GM21515 (cell line): ENCODE measurements at regions not wholly inside any gene's neighbourhood (a gene's known extent, or its start where the extent isn't known, plus 50 kb on each side); places are given as distances from the start of the nearest gene placed in this dataset.
"Not testable (repeated sequence)": the region's sequence is repeated elsewhere in the genome, so short reads cannot be mapped to it uniquely, and the experiment has no call there.

Experiments
- ATAC-seq: cut with Tn5 transposase; IDR thresholded peaks from one replicate; pipeline ENCODE4 v1.9.1; 2021; ENCODE audit not compliant: unreplicated experiment

DNA sequence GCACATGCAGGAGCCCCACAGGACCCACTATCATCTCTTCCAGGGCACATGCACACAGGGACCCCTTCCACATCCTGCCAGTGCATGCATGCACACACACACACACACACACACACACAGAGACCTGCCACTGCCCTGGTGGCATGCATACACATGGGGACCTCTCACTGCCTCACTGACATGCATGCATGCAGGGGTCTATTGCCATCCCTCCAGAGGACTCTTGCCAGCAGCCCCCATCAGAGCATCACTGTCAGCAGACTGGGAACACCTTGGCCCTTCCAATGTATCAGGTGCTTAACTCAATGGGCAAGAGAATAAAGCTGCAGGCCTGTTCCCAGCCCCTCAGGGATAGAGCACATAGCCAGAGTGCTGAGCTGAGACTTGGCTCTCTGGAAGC is 433.6 kb upstream of the PPP1R2C start:
- no peak for ATAC-seq

DNA sequence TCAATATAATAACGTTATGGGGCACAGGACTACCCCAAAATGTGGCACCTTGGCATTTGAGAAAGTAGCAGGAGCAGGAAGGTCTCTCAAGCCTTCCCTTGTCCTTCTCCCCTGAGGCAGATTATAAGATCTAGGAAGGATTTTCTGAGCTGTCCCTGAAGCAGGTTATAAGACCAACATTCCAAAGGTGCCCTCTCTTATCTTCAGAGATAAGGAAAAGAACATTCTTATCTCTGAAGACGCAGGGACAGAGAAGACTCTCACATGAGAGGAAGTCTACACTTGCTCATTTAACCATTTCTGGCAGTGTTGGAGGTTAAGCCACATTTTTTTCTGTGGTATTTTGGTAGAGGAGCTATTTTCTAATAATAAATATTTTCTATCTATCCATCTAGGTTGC is 437.9 kb upstream of the MAOA start:
- no peak for ATAC-seq

GRCh38 chrX:43224496-43224895 is 431.6 kb upstream of the MAOA start:
- ATAC-seq: no peak

DNA sequence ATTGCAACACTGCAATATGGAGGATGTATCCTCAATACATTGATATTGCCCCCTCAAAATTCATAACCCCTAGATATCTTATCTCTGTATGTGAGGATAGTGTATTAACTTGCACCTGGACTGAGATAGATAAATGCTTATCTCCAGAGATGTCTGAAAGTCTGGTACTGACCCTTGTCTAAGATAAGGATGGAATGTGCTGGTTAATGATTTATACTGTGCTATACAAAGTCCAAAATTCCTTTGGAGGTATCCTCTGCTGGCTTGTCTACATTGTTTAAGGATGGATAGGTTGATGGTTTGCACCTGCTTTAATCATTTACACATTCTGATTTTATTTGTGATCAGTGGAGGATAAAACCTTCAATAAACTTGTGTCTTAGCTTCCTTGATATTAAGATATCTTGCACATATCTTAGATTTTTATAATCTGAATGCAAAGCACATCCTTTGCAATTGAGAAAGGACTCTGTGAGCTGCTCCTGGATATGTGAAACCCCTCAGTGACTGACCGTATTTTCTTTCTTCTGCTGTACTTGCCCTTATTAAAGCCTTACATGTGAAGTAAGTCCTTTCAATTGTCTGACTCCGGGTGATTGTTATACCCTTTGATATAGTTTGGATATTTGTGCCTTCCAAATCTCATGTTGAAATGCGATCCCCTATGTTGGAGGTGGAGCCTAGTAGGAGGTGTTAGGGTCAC is 430.3 kb upstream of the MAOA start:
- no peak for ATAC-seq

DNA sequence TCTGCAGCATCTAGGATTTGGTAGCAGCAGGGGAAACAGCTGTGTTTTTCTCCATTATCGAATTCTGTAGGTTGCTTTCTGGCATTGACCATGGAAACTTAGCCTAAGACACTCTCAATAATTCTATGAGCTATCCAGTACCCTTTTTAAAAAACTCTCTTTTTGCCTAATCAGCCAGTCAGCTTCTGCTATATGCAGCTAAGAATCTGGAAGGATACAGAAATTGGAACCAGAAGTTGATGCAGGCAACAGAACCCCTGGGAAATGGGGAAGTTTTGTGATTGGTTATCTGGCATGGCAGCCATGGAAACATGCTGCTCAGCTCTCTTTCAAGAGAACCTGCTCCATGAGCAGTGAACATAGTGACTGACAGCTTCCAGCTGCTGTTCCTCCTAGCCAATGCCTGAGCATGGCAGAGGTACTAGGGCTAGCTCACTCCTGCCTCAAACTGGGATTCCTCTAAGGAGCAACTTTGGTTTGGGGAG is 417.6 kb upstream of the MAOA start:
- ATAC-seq: no peak

DNA sequence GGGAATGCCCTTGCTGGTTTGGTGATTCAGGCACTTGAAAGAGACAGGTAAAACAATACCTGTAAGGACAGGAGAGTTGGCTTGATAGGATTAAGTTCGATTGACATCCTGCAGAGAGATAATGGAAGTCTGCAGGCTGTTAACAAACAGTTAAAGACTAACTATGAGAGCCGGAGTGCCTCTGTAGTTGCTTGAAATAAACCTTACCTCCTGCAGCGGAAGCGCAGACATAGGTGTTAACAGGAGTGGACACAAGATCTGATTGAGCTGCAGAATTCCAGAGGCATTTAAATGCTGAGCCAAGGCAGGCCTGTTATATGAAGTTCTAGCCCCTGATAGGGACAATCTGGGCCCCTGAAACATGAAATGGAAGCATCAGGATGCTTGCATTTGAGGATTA is 416.7 kb upstream of the MAOA start:
- no peak for ATAC-seq

GRCh38 chrX:43255596-43255995 is 400.5 kb upstream of the MAOA start:
- ATAC-seq: no peak

DNA sequence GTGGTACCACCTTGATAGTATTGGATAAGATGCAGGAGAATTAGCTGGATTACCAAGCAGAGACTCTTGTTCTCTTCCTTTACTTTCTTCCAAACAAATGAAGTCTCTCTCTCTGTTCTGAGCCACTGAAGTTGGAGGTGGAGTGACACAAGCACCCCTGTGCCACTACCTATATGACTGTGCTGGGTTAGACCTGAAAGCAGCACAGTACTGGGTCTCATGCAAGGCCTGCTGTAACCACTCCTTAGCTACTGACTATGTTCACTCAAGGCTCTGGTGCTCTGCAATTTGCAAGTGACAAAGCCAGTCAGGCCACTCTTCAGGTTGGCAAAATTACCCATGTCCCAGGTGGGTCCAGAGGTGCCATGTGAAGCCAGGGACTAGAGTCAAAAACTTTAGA is 389.6 kb upstream of the MAOA start:
- no peak for ATAC-seq

DNA sequence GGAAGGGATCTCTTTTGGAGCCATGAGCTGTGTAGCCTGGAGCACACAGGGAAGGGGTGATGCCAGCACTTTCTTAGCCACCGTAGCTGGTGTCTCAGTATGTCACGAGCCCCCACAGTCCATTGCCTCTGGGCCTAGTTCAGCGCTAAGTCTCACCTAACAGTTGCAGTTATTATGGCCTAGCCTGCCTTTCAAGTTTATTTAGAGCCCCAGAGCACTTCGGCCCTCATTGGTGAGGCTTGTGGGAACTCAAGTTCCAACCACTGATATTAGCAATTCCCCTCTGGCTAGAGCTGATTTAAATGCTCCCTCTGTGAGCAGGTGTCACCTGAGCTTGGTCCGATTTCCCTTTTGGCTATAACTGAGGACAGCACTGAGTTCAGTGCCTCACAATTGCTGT is 388.4 kb upstream of the MAOA start:
- no peak for ATAC-seq

DNA sequence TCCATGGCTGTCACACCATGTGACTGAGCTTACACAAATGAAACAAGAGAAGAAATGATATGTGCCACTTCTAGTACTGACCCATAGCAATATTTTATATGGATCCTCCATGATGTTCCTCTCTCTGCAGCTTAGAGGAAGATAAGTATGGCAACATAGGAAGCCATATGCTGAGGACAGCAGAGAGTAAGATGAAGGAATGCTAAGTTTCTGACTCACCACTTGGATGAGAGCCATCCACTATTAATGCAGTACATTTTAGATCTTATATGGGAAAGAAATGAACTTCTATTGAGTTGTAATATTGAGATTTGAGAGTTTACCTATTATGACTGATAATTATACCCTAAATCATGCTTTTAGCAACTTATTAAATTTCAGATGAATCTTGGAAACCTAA is 386.9 kb upstream of the MAOA start:
- no peak for ATAC-seq

GRCh38 chrX:43277879-43278278 is 378.2 kb upstream of the MAOA start:
- ATAC-seq: no peak

DNA sequence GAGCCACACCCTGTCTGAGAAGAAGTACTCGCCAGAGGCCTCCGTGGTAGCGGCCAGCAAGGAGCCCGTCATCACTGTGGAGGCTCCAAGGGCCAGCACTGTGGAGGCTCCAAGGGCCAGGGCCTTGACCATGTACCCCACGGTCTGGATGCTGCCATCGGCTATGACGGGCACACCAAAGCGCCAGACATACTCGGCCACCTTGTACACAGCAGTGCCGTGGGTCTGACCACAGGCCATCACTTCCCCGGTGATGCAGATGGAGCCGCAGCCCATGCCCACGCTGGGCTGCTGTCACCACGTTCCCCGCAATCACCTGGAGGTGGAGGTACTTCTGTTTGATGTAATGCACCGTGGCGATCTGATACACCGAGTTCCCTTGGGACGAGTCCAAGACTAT is 377.7 kb upstream of the MAOA start:
- no peak for ATAC-seq

DNA sequence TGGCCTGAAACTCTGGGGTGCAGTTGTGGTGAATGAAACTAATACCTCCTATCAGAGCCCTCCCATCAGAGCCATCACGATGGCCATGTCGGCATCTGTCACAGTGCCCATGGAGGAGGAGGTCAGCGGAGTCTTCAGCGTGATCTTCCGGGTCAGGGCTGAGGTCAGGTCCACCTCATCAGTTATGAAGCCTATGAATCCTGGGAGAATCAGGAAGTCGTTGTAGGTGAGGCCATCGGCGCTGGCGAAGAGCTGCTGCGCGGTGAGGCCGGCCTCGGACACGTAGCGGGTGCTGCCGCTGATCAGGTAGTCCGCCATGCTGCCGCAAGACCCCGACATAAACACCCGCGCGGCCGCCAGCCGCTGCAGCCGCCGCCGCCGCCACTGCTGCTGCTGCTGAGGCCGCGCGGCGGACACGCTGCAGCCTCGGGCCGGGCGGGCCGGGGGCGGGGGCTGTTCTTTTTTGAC is 376.7 kb upstream of the MAOA start:
- no peak for ATAC-seq

- no peak for ATAC-seq
These were observed 372.9 kb upstream of the MAOA start for GRCh38 chrX:43283187-43283586.

DNA sequence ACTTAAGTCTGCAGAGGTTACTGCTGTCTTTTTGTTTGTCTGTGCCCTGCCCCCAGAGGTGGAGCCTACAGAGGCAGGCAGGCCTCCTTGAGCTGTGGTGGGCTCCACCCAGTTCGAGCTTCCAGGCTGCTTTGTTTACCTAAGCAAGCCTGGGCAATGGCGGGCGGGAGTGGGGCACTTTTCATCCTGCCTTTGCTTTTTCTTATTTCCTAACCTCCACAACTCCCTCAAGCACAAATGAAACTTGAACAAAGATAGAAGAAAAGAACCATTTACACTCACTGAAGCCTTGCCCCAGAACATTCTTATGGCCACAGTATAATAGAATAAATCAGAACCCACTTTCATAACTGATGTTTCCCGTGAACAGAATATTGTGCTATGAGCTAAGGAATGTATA is 344.5 kb upstream of the MAOA start:
- ATAC-seq: not testable (repeated sequence)

DNA sequence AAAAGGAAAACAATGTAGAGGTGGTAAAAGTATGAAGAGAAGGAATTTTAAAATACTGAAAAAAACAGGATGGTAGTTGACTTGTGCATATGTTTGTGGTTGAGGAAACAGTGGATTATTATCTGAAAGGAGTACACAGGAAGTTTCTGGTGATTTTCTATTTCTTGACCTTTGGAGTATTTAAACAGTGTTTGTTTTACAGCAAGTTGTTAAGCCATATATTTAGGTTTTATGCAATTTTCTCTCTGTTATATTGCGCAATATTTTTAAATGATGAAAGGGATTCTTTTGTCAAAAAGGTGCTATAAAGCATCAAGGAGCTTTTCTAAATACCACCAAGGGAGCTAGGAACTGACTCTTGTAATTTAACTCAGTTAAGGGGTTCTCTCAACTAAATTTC is 343.1 kb upstream of the MAOA start:
- no peak for ATAC-seq

- no peak for ATAC-seq
These were observed 341.6 kb upstream of the MAOA start for GRCh38 chrX:43314525-43314924.

- no peak for ATAC-seq
These were observed 340.5 kb upstream of the MAOA start for GRCh38 chrX:43315622-43316021.

DNA sequence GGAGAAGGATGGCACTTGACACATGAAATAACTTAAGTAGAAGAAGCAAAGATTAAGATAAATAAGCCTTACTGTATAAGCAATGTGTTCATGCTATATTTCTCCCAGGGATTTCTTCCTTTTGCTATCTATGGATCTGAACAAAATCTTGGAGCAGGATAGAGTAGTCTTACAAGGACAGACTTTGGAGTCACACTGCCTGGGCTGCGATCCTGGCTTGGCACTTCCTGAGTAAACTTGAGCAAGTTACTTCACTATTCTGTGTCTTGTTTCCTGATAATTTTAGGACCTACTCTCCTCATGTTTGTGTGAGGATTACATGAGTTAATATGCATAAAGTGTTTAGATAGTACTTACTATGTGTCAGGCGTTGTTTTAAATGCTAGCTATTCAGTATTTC is 340.0 kb upstream of the MAOA start:
- no peak for ATAC-seq

- ATAC-seq: no peak
These were observed 338.7 kb upstream of the MAOA start for GRCh38 chrX:43317378-43317777.

DNA sequence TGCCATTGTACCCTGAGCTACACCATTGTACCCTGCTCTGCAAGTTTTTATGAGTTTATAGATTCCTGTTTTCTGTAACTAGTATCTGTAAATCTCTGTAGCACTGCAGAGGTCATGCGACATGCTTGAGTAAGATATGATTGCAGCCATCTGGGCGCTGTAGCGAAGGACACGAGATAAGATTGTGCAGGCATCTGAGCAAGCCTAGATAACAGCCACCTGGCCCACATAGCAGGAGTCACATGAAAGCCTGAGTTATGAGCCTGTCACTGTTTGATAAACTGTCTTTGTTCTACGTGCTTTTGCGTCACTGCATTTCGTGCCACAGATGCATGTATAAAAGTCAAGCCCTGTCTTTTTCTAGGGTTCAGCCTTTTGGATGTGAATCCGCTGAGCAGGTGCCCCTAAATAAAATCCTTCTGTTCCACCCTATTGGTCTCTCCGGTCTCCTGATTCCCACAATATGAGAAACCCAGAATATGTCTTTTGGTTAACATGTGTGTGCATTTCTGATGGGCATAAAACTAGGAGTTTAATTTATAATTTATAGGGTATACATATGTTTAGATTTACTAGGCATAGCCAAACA is 327.6 kb upstream of the MAOA start:
- no peak for ATAC-seq

DNA sequence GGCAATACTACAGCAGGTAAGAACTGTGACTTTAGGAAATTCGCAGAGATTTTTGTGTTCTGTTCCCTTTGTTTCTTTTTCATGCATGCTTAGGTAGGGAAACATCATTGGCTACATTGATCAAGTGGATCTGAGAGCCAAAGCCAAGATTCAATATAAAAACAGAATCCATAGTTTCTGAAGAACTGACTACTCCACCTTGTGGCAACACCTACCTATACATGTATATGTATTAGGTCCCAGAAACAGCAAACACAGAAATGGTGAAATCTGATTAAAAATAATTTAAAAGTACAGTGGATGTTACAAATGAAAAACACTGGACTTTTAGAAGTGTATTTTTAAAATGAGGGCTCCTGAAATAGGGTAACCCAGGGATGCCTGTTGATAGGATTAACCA is 322.6 kb upstream of the MAOA start:
- no peak for ATAC-seq

DNA sequence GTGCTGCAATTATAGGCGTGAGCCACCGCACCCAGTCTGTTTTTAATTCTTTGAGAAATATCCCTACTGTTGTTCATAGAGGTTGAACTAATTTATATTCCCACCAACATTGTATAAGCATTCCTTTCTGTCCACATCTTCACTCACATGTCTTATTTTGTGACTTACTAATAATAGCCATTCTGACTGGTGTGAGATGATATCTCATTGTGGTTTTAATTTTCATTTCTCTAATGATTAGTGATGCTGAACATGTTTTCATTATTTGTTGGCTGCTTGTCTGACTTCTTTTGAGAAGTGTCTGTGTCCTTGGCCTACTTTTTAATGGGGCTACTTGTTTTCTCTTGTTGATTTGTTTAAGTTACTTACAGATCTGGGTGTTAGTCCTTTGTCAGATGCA is 310.9 kb upstream of the MAOA start:
- no peak for ATAC-seq
